Sigmoid colon (tissue), 6 donors: ENCODE measurements at regions not wholly inside any gene's neighbourhood (a gene's known extent, or its start where the extent isn't known, plus 50 kb on each side); places are given as distances from the start of the nearest gene placed in this dataset.

ENCODE experiments used
- DNase-seq: peaks from one replicate; pipeline ENCODE4 v3.0.0-alpha.2; 2019
- H3K27ac ChIP-seq, 4 donors: fragments of 200-600 bp; sonication (generic); one replicate each; pipeline ENCODE4 v1.5.1; 2016 to 2019; ENCODE audit warnings: mild to moderate bottlenecking in 1 of 4
- H3K27me3 ChIP-seq, 3 donors: fragments of 200-600 bp; sonication (generic); one replicate each; pipeline ENCODE4 v1.5.1; 2019; ENCODE audit warnings: mild to moderate bottlenecking in 1 of 3
- H3K36me3 ChIP-seq, 4 donors: fragments of 200-600 bp; sonication (generic); one replicate each; pipeline ENCODE4 v1.5.1; 2016 to 2019
- H3K4me1 ChIP-seq, 4 donors: fragments of 200-600 bp; sonication (generic); one replicate each; pipeline ENCODE4 v1.5.1; 2017 to 2019
- H3K4me3 ChIP-seq, 4 donors: fragments of 200-600 bp; sonication (generic); one replicate each; pipeline ENCODE4 v1.5.1; 2017 to 2019; ENCODE audit warnings: mild to moderate bottlenecking in 2 of 4, moderate library complexity in 1 of 4
- H3K9me3 ChIP-seq, 4 donors: fragments of 200-600 bp in 3 of 4; sonication (generic) in 3 of 4; one replicate each; pipeline versions ENCODE4 v1.5.1 to v1.6.1; 2013 to 2019
- CTCF ChIP-seq, 4 experiments: fragments of 450-650 bp in 3 of 4; fragments of 200-600 bp in 1 of 4; IDR thresholded peaks; one replicate each; pipeline ENCODE4 v1.5.1; 2016 to 2019; ENCODE audit warnings: antibody characterized with exemption in 4 of 4, mild to moderate bottlenecking in 3 of 4, moderate library complexity in 2 of 4
- EP300 ChIP-seq, 4 donors: sonication (generic); formaldehyde crosslinking; IDR thresholded peaks; one replicate each; pipeline ENCODE4 v1.6.1; 2017; ENCODE audit warnings: antibody characterized with exemption in 4 of 4
- POLR2A ChIP-seq, 2 donors: fragments of 450-650 bp; IDR thresholded peaks; one replicate each; pipeline ENCODE4 v1.6.1; 2016; ENCODE audit warnings: antibody characterized with exemption in 2 of 2, mild to moderate bottlenecking in 2 of 2, moderate library complexity in 2 of 2
- POLR2AphosphoS5 ChIP-seq, 4 donors: sonication (generic); formaldehyde crosslinking; IDR thresholded peaks; one replicate each; pipeline ENCODE4 v1.6.1; 2017; ENCODE audit warnings: antibody characterized with exemption in 4 of 4
- WGBS, 2 donors: extraction: QIAGEN DNeasy Blood & Tissue Kit; methylation state at CpG; one replicate each; pipeline ENCODE4 v1.1.7; 2013; 5-methylcytosine and 5-hydroxymethylcytosine counted together
- intact Hi-C: fragments of 100-400 bp; cut with DNase I; formaldehyde crosslinking; loops from one replicate; pipeline ENCODE4 v1.15.1; 2023
- donor health status: healthy with polysubstance abuse.
- donor health status: healthy.

GRCh38 chr18:10193444-10193843 is 261.0 kb upstream of the APCDD1 start:
- intact Hi-C loops = no loop called here
- 89 to 90% methylated on average over 3 of the region's 3 CpGs for WGBS, 2 donors
- H3K27me3 ChIP-seq = no peaks in the 10 kb centered on the region
- H3K4me1 ChIP-seq = no peaks in the 10 kb centered on the region
- H3K4me3 ChIP-seq = no peak overlapping the region
- no peaks in the 10 kb centered on the region for H3K36me3 ChIP-seq
- no peak overlapping the region for H3K27ac ChIP-seq
- H3K9me3 ChIP-seq = no peaks in the 10 kb centered on the region
- DNase-seq = no peak
- no peak for TF ChIP-seq EP300 (IDR thresholded peaks at IDR 0.05)
- TF ChIP-seq POLR2A (IDR thresholded peaks at IDR 0.05) = no peak
- no peak for TF ChIP-seq POLR2AphosphoS5 (IDR thresholded peaks at IDR 0.05)
- no peak for TF ChIP-seq CTCF (IDR thresholded peaks at IDR 0.05)

- no peaks in the 10 kb centered on the region for H3K36me3 ChIP-seq
- H3K27me3 ChIP-seq = no peaks in the 10 kb centered on the region
- no peak for DNase-seq
- H3K4me3 ChIP-seq = no peak overlapping the region
- H3K4me1 ChIP-seq = no peaks in the 10 kb centered on the region
- WGBS, 2 donors = 75 to 79% methylated on average over 4 of the region's 4 CpGs
- no peak overlapping the region for H3K27ac ChIP-seq
- intact Hi-C loops = no loop called here
- no peak for TF ChIP-seq CTCF (IDR thresholded peaks at IDR 0.05)
- TF ChIP-seq POLR2AphosphoS5 (IDR thresholded peaks at IDR 0.05) = no peak
- TF ChIP-seq POLR2A (IDR thresholded peaks at IDR 0.05) = no peak
- TF ChIP-seq EP300 (IDR thresholded peaks at IDR 0.05) = no peak
- no peaks in the 10 kb centered on the region for H3K9me3 ChIP-seq
These were observed 259.8 kb upstream of the APCDD1 start for GRCh38 chr18:10194592-10194991.

- no peaks in the 10 kb centered on the region for H3K27me3 ChIP-seq
- H3K4me3 ChIP-seq = no peak overlapping the region
- 87 to 94% methylated on average over 2 of the region's 2 CpGs for WGBS, 2 donors
- H3K27ac ChIP-seq = no peak overlapping the region
- TF ChIP-seq POLR2AphosphoS5 (IDR thresholded peaks at IDR 0.05) = no peak
- no peak for TF ChIP-seq POLR2A (IDR thresholded peaks at IDR 0.05)
- TF ChIP-seq CTCF (IDR thresholded peaks at IDR 0.05) = no peak
- TF ChIP-seq EP300 (IDR thresholded peaks at IDR 0.05) = no peak
- H3K9me3 ChIP-seq = no peaks in the 10 kb centered on the region
- DNase-seq = no peak
- no peaks in the 10 kb centered on the region for H3K4me1 ChIP-seq
- no peaks in the 10 kb centered on the region for H3K36me3 ChIP-seq
- intact Hi-C loops = no loop called here
These were observed 258.9 kb upstream of the APCDD1 start for GRCh38 chr18:10195529-10195928.

- no peak for DNase-seq
- 34 to 70% methylated on average over 12 of the region's 12 CpGs for WGBS, 2 donors
- no peak for TF ChIP-seq POLR2A (IDR thresholded peaks at IDR 0.05)
- TF ChIP-seq EP300 (IDR thresholded peaks at IDR 0.05) = no peak
- TF ChIP-seq POLR2AphosphoS5 (IDR thresholded peaks at IDR 0.05) = no peak
- TF ChIP-seq CTCF (IDR thresholded peaks at IDR 0.05) = no peak
These were observed 257.3 kb upstream of the APCDD1 start for GRCh38 chr18:10197097-10197496.

GRCh38 chr18:10201226-10201625 is 253.2 kb upstream of the APCDD1 start:
- H3K4me3 ChIP-seq = no peak overlapping the region
- intact Hi-C loops = no loop called here
- WGBS, 2 donors = 90% methylated on average over 5 of the region's 5 CpGs

More at GRCh38 chr18:10197097-10197496, 257.3 kb upstream of the APCDD1 start:
- Histone ChIP-seq H3K4me1 (no peaks in the 10 kb centered on the region), H3K27ac (no peak overlapping the region), H3K36me3 (no peaks in the 10 kb centered on the region), H3K27me3 (no peaks in the 10 kb centered on the region), H3K9me3 (no peaks in the 10 kb centered on the region), H3K4me3 (no peak overlapping the region)
- intact Hi-C loops = no loop called here

More at GRCh38 chr18:10201226-10201625, 253.2 kb upstream of the APCDD1 start:
- H3K36me3 ChIP-seq = no peaks in the 10 kb centered on the region
- TF ChIP-seq POLR2AphosphoS5 (IDR thresholded peaks at IDR 0.05) (no peak), POLR2A (IDR thresholded peaks at IDR 0.05) (no peak), EP300 (IDR thresholded peaks at IDR 0.05) (no peak), CTCF (IDR thresholded peaks at IDR 0.05) (no peak)
- no peak for DNase-seq
- H3K4me1 ChIP-seq = no peaks in the 10 kb centered on the region
- no peaks in the 10 kb centered on the region for H3K9me3 ChIP-seq
- no peak overlapping the region for H3K27ac ChIP-seq
- H3K27me3 ChIP-seq = no peaks in the 10 kb centered on the region
